Retinal pigment epithelial cell (primary cell): ENCODE measurements at regions not wholly inside any gene's neighbourhood (a gene's known extent, or its start where the extent isn't known, plus 50 kb on each side); places are given as distances from the start of the nearest gene placed in this dataset.

Experiments
- DNase-seq: peaks from one replicate; pipeline ENCODE4 v3.0.0-alpha.2; 2010; ENCODE audit warnings: low read depth
- H3K4me3 ChIP-seq: 2 replicates; pipeline ENCODE4 v1.5.1; 2011; ENCODE audit warnings: mild to moderate bottlenecking, low read length, control low read depth, moderate library complexity
- CTCF ChIP-seq: conservative IDR thresholded peaks from 2 replicates; pipeline ENCODE4 v1.5.1; 2011; ENCODE audit warnings: low read depth, low read length, control low read depth, inconsistent platforms

DNA sequence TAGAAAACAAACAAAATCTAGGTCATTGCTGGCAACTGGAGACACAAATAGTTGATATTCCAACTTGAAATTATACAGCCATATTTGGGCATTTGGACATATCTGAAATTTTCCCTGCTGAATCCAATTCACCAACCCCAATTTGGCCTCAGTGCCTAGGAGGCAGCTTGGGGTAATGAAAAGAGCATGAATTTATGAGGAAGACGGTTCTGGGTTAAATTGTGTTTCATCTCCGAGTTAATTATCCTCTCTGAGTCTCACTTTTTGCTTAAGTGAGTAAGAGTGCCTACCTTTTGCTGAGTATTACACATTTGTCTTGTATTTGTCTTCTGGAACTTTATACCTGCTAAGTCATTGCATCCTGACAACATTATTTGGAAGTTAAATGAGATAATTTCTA lies 1906.8 kb upstream of the PIK3C3 start:
- TF ChIP-seq CTCF: no peak
- DNase-seq: no peak
- no peak overlapping the region for H3K4me3 ChIP-seq

GRCh38 chr18:40046596-40046995 lies 1908.4 kb upstream of the PIK3C3 start:
- DNase-seq: no peak
- TF ChIP-seq CTCF: no peak
- H3K4me3 ChIP-seq: no peak overlapping the region

DNA sequence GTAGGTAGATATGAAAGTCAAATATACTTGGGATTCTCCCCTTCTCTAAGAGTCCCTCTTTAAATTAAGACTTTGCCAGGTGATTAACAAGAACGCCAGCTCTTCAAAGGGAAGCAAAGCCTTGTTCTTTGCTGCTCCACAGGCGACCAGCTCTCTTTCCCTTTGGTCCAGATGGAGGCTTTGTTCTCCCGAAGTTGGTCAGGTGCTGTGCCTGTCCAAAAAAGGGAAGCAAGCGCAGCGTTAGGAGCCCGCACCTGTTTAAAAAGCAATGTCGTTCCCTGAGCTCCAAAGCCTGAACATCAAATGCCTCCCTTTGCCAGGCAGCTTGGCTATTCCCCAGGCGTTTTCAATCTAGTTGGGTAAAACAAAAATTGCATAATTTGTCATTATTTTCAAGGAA lies 1913.1 kb upstream of the PIK3C3 start:
- DNase-seq: no peak
- TF ChIP-seq CTCF: no peak
- H3K4me3 ChIP-seq: no peak overlapping the region

DNA sequence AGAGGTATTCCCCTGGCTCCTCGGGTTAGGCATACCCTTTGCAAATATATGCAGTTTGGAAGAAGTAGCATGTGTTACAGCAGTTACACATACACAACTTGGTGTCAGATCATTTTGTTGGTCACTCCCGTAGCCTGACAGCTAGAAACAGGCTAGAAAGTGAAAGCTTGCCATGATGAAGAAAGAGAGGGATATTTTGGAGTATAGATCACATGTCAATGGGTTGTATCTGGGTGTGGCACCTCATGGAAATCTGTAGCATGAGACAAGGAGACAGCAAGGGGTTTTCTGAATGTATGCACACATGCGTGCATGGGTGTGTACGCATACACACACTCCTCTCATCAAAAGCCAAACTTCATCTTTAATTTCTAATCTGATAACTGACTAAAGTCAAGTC lies 1914.5 kb upstream of the PIK3C3 start:
- TF ChIP-seq CTCF: no peak
- DNase-seq: no peak
- no peak overlapping the region for H3K4me3 ChIP-seq

DNA sequence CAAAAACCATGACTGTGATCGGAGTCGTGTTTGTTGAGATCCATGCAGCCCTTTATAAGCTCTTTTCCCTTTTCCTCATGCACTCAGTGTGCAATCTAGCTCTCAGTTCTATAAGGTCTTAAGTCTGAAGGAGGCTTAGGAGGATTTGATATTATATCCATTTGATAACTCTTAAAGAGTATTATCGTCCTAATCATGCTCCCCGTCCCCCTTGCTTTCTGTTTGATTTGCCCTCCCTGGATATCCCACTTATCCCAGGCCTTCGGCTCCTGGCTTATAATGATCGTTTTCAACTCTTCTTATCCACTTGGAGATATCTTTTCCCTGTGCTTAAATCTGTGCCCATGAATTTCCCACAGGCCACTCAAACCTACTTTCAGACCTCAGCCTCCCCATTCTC lies 1917.7 kb upstream of the PIK3C3 start:
- H3K4me3 ChIP-seq: no peak overlapping the region
- no peak for TF ChIP-seq CTCF
- DNase-seq: no peak

DNA sequence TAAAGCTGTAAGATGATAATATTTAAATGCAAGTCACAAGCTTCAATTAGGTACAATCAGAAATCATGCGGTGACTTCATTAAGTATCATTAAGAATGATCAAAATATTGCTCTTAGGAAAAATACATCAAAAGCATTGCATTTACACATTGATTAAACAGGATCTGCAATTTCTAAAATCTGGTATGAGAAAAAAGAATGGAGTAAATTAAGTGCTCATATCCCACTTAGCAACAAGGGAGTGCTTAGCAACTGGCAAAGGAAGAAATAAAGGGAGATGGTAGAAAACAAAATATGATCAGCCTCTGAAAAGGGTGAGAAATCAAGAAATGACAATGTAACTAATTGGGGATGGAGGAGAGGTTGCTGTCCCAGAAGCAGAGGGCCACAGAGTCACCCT lies 1918.2 kb upstream of the PIK3C3 start:
- TF ChIP-seq CTCF: no peak
- no peak for DNase-seq
- no peak overlapping the region for H3K4me3 ChIP-seq

DNA sequence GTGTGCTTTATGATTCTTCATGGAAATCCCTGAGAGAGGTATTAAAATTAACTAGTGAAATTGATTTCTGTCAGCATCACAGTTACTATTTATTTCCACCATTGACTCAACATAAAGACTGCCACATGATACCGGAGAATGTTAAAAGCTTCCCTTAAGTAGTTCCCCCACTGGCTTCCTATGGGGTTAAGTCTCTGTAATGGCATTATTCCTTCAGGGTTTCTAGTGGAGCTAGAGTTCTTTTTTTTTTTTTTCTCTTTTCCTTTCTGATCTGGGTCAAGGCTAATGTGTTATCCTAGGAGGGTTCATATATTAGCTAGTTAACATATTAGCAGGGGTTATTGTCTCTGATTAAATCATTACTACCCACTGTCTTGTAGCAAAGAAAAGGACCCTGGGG lies 1919.1 kb upstream of the PIK3C3 start:
- no peak overlapping the region for H3K4me3 ChIP-seq
- TF ChIP-seq CTCF: no peak
- DNase-seq: no peak
